Testis (tissue), 2 donors: ENCODE measurements at regions not wholly inside any gene's neighbourhood (a gene's known extent, or its start where the extent isn't known, plus 50 kb on each side); places are given as distances from the start of the nearest gene placed in this dataset.
"Not testable (repeated sequence)": the region's sequence is repeated elsewhere in the genome, so short reads cannot be mapped to it uniquely, and the experiment has no call there.

ENCODE experiments used
- DNase-seq: peaks from one replicate; pipeline ENCODE4 v3.0.0-alpha.2; 2019
- H3K27ac ChIP-seq, 2 donors: fragments of 200-600 bp; sonication (generic); one replicate each; pipeline ENCODE4 v1.5.1; 2019
- H3K27me3 ChIP-seq: fragments of 200-600 bp; sonication (generic); one replicate; pipeline ENCODE4 v1.5.1; 2019
- H3K36me3 ChIP-seq: fragments of 200-600 bp; sonication (generic); one replicate; pipeline ENCODE4 v1.5.1; 2017; ENCODE audit warnings: low read depth; ENCODE audit errors: missing control alignments
- H3K4me1 ChIP-seq: fragments of 200-600 bp; sonication (generic); one replicate; pipeline ENCODE4 v1.5.1; 2019
- H3K4me3 ChIP-seq, 2 donors: fragments of 200-600 bp; sonication (generic); one replicate each; pipeline ENCODE4 v1.5.1; 2017 to 2019
- H3K9me3 ChIP-seq: fragments of 200-600 bp; sonication (generic); one replicate; pipeline ENCODE4 v1.5.1; 2017
- CTCF ChIP-seq, 3 experiments: fragments of 450-650 bp in 2 of 3; fragments of 200-600 bp in 1 of 3; sonication (generic) in 1 of 3; IDR thresholded peaks; one replicate each; pipeline ENCODE4 v1.5.1; 2016 to 2019; ENCODE audit warnings: antibody characterized with exemption in 3 of 3, mild to moderate bottlenecking in 2 of 3, moderate library complexity in 1 of 3
- POLR2A ChIP-seq: fragments of 450-650 bp; IDR thresholded peaks from one replicate; pipeline ENCODE4 v1.6.1; 2017; ENCODE audit warnings: antibody characterized with exemption, mild to moderate bottlenecking, moderate library complexity
- WGBS, 2 donors: methylation state at CpG; one replicate each; pipeline ENCODE4 v1.1.5; 2018; 5-methylcytosine and 5-hydroxymethylcytosine counted together
- intact Hi-C: fragments of 100-400 bp; cut with DNase I; formaldehyde crosslinking; loops from one replicate; pipeline ENCODE4 v1.15.1; 2023; ENCODE audit warnings: low total_unique reads

DNA sequence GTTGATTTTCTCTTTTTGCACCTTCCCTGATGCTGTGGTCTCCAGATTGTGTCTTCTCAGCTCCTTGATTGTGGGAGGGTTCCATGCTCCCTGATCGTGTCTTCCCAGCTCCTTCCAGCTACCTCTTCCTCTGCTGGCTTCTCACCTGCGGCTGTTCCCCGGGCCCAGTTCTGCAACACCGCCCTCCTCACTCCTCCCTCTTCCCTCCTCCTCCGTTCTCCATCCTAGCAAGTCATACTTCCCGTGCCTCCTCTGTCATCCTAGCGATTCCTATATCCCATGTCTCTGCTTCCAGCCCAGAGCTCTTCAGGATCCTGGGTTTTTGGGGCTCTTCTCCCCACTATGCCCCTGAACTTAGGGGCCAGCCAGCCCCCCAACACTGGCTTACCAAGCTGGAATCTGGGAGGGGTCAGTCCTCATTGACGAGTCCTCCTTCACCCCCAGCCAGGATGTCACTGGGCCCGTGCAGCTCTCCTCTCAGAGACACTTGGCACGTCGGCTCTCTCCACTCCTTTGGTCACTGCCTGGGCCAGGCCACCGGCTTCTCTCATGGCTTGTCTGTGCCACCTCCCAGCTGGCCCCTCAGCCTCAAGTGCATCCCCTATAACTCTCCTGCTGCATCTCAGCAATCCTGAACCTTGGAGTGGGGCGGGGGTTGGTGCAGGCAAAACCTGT is 255.4 kb upstream of the MVB12B start:
- no peak for TF ChIP-seq CTCF (IDR thresholded peaks at IDR 0.05)
- TF ChIP-seq POLR2A, result no peak
- Histone ChIP-seq H3K27me3 (no peaks in the 10 kb centered on the region), H3K36me3 (no peaks in the 10 kb centered on the region), H3K4me3 (no peak overlapping the region), H3K27ac (no peak overlapping the region), H3K9me3 (no peaks in the 10 kb centered on the region), H3K4me1 (no peaks in the 10 kb centered on the region)
- no peak for DNase-seq
- 86 to 90% methylated on average over 12 to 13 of the region's 13 CpGs for WGBS, 2 donors
- intact Hi-C loops, result no loop called here

- H3K27me3 ChIP-seq, H3K9me3 ChIP-seq, H3K4me3 ChIP-seq, H3K36me3 ChIP-seq, DNase-seq, intact Hi-C loops, H3K27ac ChIP-seq, H3K4me1 ChIP-seq: not testable (repeated sequence)
- 91 to 92% methylated on average over 11 of the region's 12 CpGs for WGBS, 2 donors
Measured at GRCh38 chr9:126077656-126078055, 249.0 kb upstream of the MVB12B start.

- 55 to 69% methylated on average over 2 of the region's 2 CpGs for WGBS, 2 donors
- no peak for DNase-seq
- no peak overlapping the region for H3K27ac ChIP-seq
- no peaks in the 10 kb centered on the region for H3K9me3 ChIP-seq
- no peaks in the 10 kb centered on the region for H3K4me1 ChIP-seq
- H3K27me3 ChIP-seq, result no peaks in the 10 kb centered on the region
- intact Hi-C loops, result no loop called here
- no peaks in the 10 kb centered on the region for H3K36me3 ChIP-seq
- H3K4me3 ChIP-seq, result no peak overlapping the region
- TF ChIP-seq POLR2A, result no peak
- no peak for TF ChIP-seq CTCF (IDR thresholded peaks at IDR 0.05)
Measured at GRCh38 chr9:126080641-126081040, 246.0 kb upstream of the MVB12B start.

DNA sequence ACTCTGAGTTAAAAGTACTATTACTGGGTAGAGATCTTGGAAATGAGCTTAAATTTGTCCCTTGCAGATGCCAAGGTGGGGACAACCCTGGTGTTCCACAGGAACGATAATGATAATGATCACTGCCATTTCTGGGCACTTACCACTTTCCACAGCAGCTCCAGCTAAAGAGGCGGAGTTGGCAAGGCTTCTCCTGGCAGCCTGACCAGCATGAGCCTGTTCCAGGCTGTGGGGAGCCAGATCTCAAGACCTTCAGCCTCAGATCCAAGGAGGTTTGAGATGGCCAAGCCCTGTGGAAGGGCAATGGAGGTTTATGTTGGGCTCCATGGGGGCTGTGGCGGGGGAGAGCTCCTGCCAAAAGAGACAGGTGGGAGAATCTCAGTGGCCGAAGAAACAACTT is 244.9 kb upstream of the MVB12B start:
- no peak for DNase-seq
- intact Hi-C loops, result no loop called here
- Histone ChIP-seq H3K27me3 (no peaks in the 10 kb centered on the region), H3K4me1 (no peaks in the 10 kb centered on the region), H3K9me3 (no peaks in the 10 kb centered on the region), H3K36me3 (no peaks in the 10 kb centered on the region), H3K4me3 (no peak overlapping the region), H3K27ac (no peak overlapping the region)
- TF ChIP-seq POLR2A, result no peak
- no peak for TF ChIP-seq CTCF (IDR thresholded peaks at IDR 0.05)
- 68 to 79% methylated on average over 4 of the region's 4 CpGs for WGBS, 2 donors

GRCh38 chr9:126084008-126084407 is 242.6 kb upstream of the MVB12B start:
- intact Hi-C loops, result no loop called here
- no peak for TF ChIP-seq POLR2A
- TF ChIP-seq CTCF (IDR thresholded peaks at IDR 0.05), result no peak
- no peaks in the 10 kb centered on the region for H3K4me1 ChIP-seq
- H3K4me3 ChIP-seq, result no peak overlapping the region
- H3K27ac ChIP-seq, result no peak overlapping the region
- no peak for DNase-seq
- no peaks in the 10 kb centered on the region for H3K36me3 ChIP-seq
- H3K9me3 ChIP-seq, result no peaks in the 10 kb centered on the region
- 75 to 84% methylated on average over 4 of the region's 4 CpGs for WGBS, 2 donors
- H3K27me3 ChIP-seq, result no peaks in the 10 kb centered on the region
